ENCODE measurements at regions not wholly inside any gene's neighbourhood (a gene's known extent, or its start where the extent isn't known, plus 50 kb on each side); places are given as distances from the start of the nearest gene placed in this dataset.

DNA sequence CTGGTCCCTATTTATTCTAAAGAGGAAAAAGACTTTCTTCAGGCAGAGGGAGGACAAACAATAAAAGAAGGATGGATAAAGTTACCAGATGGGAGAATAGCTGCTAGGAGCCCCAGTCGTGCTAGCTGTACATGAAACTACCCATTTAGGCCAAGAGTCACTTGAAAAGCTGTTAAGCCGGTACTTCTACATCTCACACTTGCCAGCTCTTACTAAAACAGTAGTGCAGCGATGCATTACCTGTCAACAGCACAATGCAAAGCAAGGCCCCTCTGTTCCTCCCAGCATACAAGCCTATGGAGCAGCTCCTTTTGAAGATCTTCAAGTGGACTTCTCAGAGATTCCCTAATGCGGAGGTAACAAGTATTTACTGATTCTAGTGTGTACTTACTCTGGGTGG is 1138.8 kb downstream of the ARAP2 start (continued):
- TF ChIP-seq TBP (IDR thresholded peaks at IDR 0.05; ENCODE audit: low read depth, low read length) (no peak), RNF2 (IDR thresholded peaks at IDR 0.05; ENCODE audit: borderline replicate concordance, low read depth, low read length, missing control alignments, poor library complexity, severe bottlenecking) (no peak), SP1 (IDR thresholded peaks at IDR 0.05; ENCODE audit: low read depth, low read length) (no peak), POU5F1 (IDR thresholded peaks at IDR 0.05; ENCODE audit: low read depth, low read length) (no peak), SP4 (IDR thresholded peaks at IDR 0.05; ENCODE audit: low read length) (no peak), POLR2A (IDR thresholded peaks at IDR 0.05; ENCODE audit: control extremely low read depth in 1 of 2, low read depth in 2 of 2, low read length in 2 of 2) (no peak), CEBPB (IDR thresholded peaks at IDR 0.05; ENCODE audit: low read depth, low read length) (no peak)
